ENCODE measurements at regions not wholly inside any gene's neighbourhood (a gene's known extent, or its start where the extent isn't known, plus 50 kb on each side); places are given as distances from the start of the nearest gene placed in this dataset.

GRCh38 chr1:36572142-36572715 is 89.5 kb upstream of the CSF3R start:
- no peak for TF ChIP-seq CTCF (IDR thresholded peaks at IDR 0.05; ENCODE audit: low read depth, low read length)

GRCh38 chr1:36571106-36571505 is 88.4 kb upstream of the CSF3R start:
- no peak overlapping the region for H3K4me3 ChIP-seq (ENCODE audit: low read depth, low read length)
- no peak for TF ChIP-seq CTCF (IDR thresholded peaks at IDR 0.05; ENCODE audit: low read depth, low read length)

More at GRCh38 chr1:36572142-36572715, 89.5 kb upstream of the CSF3R start:
- H3K4me3 ChIP-seq (ENCODE audit: low read depth, low read length): no peak overlapping the region

GRCh38 chr1:36570478-36571060 is 87.9 kb upstream of the CSF3R start:
- H3K4me3 ChIP-seq (ENCODE audit: low read depth, low read length): no peak overlapping the region
- TF ChIP-seq CTCF (IDR thresholded peaks at IDR 0.05; ENCODE audit: low read depth, low read length): no peak

DNA sequence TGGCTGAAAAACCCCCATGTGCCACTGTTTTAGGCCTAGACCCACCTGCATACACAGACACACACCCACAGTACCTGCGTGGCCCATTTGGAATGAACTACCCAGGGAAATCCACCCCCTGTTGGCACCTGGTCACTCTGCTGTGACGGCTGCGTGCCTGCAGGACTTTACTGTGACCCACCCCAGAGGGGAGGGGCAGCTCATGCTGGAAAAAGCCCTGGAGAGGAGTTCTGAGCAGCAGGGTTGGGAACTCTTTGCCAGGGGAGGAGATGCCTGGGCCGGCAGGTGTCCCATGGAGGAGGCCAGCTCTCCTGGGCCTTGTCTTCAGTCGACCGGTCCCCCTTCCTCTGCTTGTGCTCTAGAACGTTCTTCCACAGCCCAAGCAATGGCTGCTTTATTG is 87.3 kb upstream of the CSF3R start:
- no peak for TF ChIP-seq CTCF (IDR thresholded peaks at IDR 0.05; ENCODE audit: low read depth, low read length)
- H3K4me3 ChIP-seq (ENCODE audit: low read depth, low read length): no peak overlapping the region

GRCh38 chr1:36567601-36568341 is 85.1 kb upstream of the CSF3R start:
- no peak for TF ChIP-seq CTCF (IDR thresholded peaks at IDR 0.05; ENCODE audit: low read depth, low read length)

DNA sequence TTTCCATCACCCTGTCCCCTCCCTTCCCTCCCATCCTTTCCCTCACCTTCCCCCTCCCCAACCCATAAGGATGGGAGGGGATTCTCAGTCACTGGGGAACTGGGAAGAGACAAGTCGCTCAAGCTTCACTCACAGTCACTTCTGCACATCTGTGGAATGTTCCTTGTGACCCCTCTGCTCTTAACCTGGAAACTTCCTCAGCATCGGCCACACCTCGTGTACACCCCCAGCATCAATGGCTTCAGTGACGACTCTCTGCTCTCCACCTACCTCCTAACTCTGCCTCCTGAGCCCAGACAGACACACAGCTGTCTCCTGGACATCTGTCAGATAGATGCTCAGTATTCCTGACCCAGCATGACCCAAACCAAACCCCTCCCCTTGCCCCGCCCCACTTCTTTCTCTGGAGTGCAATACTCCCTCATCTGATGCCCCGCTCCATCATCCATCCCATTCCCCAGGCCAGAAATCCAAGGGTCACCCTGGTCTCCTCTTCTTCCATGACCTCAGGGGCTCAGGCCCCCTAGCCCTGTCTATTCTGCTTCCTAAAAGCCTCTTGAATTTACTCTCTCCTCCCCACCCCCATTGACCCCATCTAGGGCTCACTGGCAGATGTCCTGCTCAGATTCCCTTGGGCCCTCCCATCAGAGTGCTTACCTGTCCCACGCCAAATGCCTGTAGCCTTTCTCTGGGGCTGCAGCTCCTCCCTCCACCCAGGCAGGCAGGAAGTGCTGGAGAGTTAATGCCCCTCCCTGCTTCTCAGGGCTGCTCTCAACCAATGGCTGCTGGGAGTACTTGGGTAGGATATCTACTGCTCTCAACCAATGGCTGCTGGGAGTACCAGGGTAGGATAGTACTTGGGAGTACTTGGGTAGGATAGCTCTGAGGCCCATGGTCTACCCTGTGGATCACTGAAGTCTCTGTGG is 83.1 kb upstream of the CSF3R start:
- no peak for TF ChIP-seq CTCF (IDR thresholded peaks at IDR 0.05; ENCODE audit: low read depth, low read length)
- H3K4me3 ChIP-seq (ENCODE audit: low read depth, low read length): no peak overlapping the region

More at GRCh38 chr1:36567601-36568341, 85.1 kb upstream of the CSF3R start:
- H3K4me3 ChIP-seq (ENCODE audit: low read depth, low read length): no peak overlapping the region
